A673 (cell line): ENCODE measurements at regions not wholly inside any gene's neighbourhood (a gene's known extent, or its start where the extent isn't known, plus 50 kb on each side); places are given as distances from the start of the nearest gene placed in this dataset.

Source experiments
- CTCF ChIP-seq: fragments of 300-800, 200-600 bp; sonication (generic); conservative IDR thresholded peaks from 2 replicates; pipeline ENCODE4 v1.5.1; 2017; ENCODE audit warnings: low read depth, mild to moderate bottlenecking, antibody characterized with exemption, low read length, moderate library complexity, mixed read lengths
- EZH2 ChIP-seq: fragments of 200-600 bp; sonication (generic); IDR thresholded peaks from 2 replicates; pipeline ENCODE4 v1.6.1; 2017; ENCODE audit warnings: borderline replicate concordance, low read depth, mild to moderate bottlenecking, mixed read lengths, antibody characterized with exemption, low read length; ENCODE audit not compliant: poor library complexity, severe bottlenecking

- TF ChIP-seq EZH2 (no peak), CTCF (no peak)
Measured at GRCh38 chr10:22850541-22850940, 77.3 kb upstream of the ARMC3 start.
